Stimulated activated naive CD8-positive, alpha-beta T cell treated with anti-CD3 and anti-CD28 coated beads, Interleukin-15, amount 100 ng/mL, for 72 hours (primary cell): ENCODE measurements at regions not wholly inside any gene's neighbourhood (a gene's known extent, or its start where the extent isn't known, plus 50 kb on each side); places are given as distances from the start of the nearest gene placed in this dataset.

ENCODE experiments used
- ATAC-seq: fragments of 150-1000 bp; cut with Tn5 transposase; 2 replicates; pipeline ENCODE4 v1.10.0; 2021; ENCODE audit warnings: mild to moderate bottlenecking, moderate library complexity
- DNase-seq, 2 donors: peaks; one replicate each; pipeline ENCODE4 v3.0.0; 2021 to 2022
- H3K27ac Mint-ChIP-seq, 2 donors: one replicate each; pipeline ENCODE4 v1.8.0; 2022; ENCODE audit warnings: mild to moderate bottlenecking in 2 of 2, mixed read lengths in 2 of 2, moderate library complexity in 2 of 2
- H3K27me3 Mint-ChIP-seq: one replicate; pipeline ENCODE4 v1.8.0; 2022; ENCODE audit warnings: mixed read lengths
- H3K4me1 Mint-ChIP-seq: one replicate; pipeline ENCODE4 v1.8.0; 2022; ENCODE audit warnings: mild to moderate bottlenecking, mixed read lengths
- H3K4me3 Mint-ChIP-seq, 2 donors: one replicate each; pipeline ENCODE4 v1.8.0; 2022; ENCODE audit warnings: mild to moderate bottlenecking in 2 of 2, mixed read lengths in 2 of 2, moderate library complexity in 1 of 2
- H3K9me3 Mint-ChIP-seq, 2 donors: one replicate each; pipeline ENCODE4 v1.8.0; 2022; ENCODE audit warnings: mixed read lengths in 2 of 2

GRCh38 chr12:90335566-90335965 is 619.4 kb downstream of the CCER1 start:
- ATAC-seq (no peak), DNase-seq (no peak)
- Mint-ChIP-seq H3K4me3 (no peak overlapping the region), H3K27me3 (no peaks in the 10 kb centered on the region), H3K27ac (no peak overlapping the region), H3K4me1 (no peaks in the 10 kb centered on the region), H3K9me3 (no peaks in the 10 kb centered on the region)

GRCh38 chr12:90333939-90334338 is 621.0 kb downstream of the CCER1 start:
- no peak for ATAC-seq
- no peaks in the 10 kb centered on the region for H3K4me1 Mint-ChIP-seq
- no peak overlapping the region for H3K27ac Mint-ChIP-seq
- no peak for DNase-seq
- H3K27me3 Mint-ChIP-seq: no peaks in the 10 kb centered on the region
- no peaks in the 10 kb centered on the region for H3K9me3 Mint-ChIP-seq
- no peak overlapping the region for H3K4me3 Mint-ChIP-seq

DNA sequence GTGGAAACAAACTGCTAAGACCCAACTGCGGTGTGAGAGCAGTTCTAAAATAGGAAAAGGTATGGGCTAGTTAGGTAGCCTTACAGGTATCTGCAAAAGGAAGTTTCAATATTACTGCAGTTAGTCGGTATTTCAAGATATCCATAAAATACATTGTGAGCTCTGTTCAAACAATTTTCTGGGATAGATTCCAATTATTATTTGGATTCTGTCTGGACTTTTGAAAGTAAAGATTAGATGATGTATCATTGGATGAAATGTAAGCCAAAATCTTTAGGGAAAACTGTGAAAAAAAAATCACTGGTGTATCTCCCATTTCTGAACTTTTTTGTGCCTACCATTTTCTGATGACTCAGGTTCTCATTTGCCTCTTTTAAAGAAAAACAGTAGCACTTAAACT is 621.6 kb downstream of the CCER1 start:
- Mint-ChIP-seq H3K4me3 (no peak overlapping the region), H3K9me3 (no peaks in the 10 kb centered on the region), H3K4me1 (no peaks in the 10 kb centered on the region), H3K27ac (no peak overlapping the region), H3K27me3 (no peaks in the 10 kb centered on the region)
- no peak for ATAC-seq
- no peak for DNase-seq

GRCh38 chr12:90331821-90332220 is 623.2 kb downstream of the CCER1 start:
- Mint-ChIP-seq H3K27ac (no peak overlapping the region), H3K9me3 (no peaks in the 10 kb centered on the region), H3K27me3 (no peaks in the 10 kb centered on the region), H3K4me1 (no peaks in the 10 kb centered on the region), H3K4me3 (no peak overlapping the region)
- DNase-seq: no peak
- ATAC-seq: no peak

- no peaks in the 10 kb centered on the region for H3K4me1 Mint-ChIP-seq
- H3K4me3 Mint-ChIP-seq: no peak overlapping the region
- H3K27ac Mint-ChIP-seq: no peak overlapping the region
- DNase-seq (no peak), ATAC-seq (no peak)
- H3K27me3 Mint-ChIP-seq: no peaks in the 10 kb centered on the region
- no peaks in the 10 kb centered on the region for H3K9me3 Mint-ChIP-seq
These were observed 622.6 kb upstream of the ATP2B1 start for GRCh38 chr12:90331262-90331661.

DNA sequence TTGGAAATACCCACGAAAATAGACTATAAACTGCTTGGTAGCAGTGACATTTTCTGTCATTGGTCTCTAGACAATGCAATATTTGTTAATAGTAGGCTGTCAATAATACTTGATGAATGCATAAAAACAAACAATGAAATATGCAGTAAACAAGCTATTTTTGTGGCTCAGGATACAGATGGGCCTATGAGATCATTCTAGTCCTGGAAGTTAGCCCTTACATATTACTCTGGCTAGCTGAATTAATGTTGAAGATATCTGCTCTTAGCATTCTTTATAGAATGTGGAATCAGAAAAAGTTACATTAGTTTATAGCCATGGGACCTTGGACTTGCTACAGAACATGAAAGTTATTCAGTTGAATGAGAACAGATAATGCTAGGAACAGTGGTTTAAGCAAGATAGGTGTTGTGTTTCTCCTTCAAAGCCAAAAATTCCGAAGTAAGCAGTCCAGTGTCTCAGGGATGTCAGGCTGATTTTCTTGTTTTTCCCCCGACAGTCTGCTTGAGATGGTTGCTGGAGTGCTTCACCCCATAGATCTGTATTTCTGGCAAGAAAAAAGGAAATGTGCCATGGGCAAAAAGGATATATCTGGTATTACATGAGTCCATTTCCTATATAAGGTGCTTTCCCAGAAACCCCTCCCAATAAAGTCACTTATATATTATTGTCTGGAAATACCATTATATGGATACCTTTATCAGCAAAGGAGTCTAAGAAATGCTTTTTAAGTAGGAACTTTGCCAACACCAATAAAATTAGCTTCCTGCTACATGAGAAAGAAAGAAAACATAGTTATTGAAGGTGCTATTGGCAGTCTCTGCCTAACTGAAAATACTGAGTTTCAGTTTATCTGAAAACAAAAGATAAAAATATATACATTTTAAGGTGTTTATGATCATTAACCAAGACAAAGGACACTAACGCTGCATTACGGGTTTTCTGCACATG is 619.4 kb upstream of the ATP2B1 start:
- Mint-ChIP-seq H3K27ac (no peak overlapping the region), H3K9me3 (no peaks in the 10 kb centered on the region), H3K4me1 (no peaks in the 10 kb centered on the region), H3K27me3 (no peaks in the 10 kb centered on the region), H3K4me3 (no peak overlapping the region)
- ATAC-seq (no peak), DNase-seq (no peak)

DNA sequence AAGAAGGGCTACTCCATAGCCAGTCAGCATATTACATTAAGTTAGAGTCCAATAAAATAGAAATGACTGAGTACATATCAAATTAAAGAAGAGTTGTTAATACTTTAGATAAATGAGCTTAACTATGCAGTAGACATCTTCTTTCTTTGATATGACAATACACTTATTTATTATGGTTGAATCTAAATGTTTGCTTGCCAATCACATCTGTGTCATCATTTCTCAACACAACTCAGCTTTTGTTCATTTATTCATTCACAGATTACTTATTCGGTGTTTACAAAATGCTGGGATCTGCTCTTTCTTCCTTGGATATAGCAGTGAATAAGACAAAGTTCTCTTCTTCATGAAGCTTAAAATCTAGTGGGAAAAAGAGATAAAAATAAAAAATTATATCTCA is 614.6 kb upstream of the ATP2B1 start:
- Mint-ChIP-seq H3K4me3 (no peak overlapping the region), H3K27ac (no peak overlapping the region), H3K9me3 (no peaks in the 10 kb centered on the region), H3K4me1 (no peaks in the 10 kb centered on the region), H3K27me3 (no peaks in the 10 kb centered on the region)
- DNase-seq (no peak), ATAC-seq (no peak)

- Mint-ChIP-seq H3K9me3 (no peaks in the 10 kb centered on the region), H3K4me3 (no peak overlapping the region), H3K27ac (no peak overlapping the region), H3K27me3 (peaks cover 7% of the 10 kb centered on the region), H3K4me1 (no peaks in the 10 kb centered on the region)
- ATAC-seq (no peak), DNase-seq (no peak)
These were observed 613.4 kb upstream of the ATP2B1 start for GRCh38 chr12:90322006-90322405.

GRCh38 chr12:90321369-90321768 is 612.7 kb upstream of the ATP2B1 start:
- ATAC-seq (no peak), DNase-seq (no peak)
- no peak overlapping the region for H3K27ac Mint-ChIP-seq
- H3K9me3 Mint-ChIP-seq: no peaks in the 10 kb centered on the region
- no peaks in the 10 kb centered on the region for H3K4me1 Mint-ChIP-seq
- H3K27me3 Mint-ChIP-seq: peaks cover 8% of the 10 kb centered on the region
- no peak overlapping the region for H3K4me3 Mint-ChIP-seq

- Mint-ChIP-seq H3K4me1 (no peaks in the 10 kb centered on the region), H3K4me3 (no peak overlapping the region), H3K9me3 (no peaks in the 10 kb centered on the region), H3K27ac (no peak overlapping the region), H3K27me3 (peaks cover 16% of the 10 kb centered on the region)
- no peak for ATAC-seq
- DNase-seq: no peak
These were observed 602.9 kb upstream of the ATP2B1 start for GRCh38 chr12:90311561-90311960.

DNA sequence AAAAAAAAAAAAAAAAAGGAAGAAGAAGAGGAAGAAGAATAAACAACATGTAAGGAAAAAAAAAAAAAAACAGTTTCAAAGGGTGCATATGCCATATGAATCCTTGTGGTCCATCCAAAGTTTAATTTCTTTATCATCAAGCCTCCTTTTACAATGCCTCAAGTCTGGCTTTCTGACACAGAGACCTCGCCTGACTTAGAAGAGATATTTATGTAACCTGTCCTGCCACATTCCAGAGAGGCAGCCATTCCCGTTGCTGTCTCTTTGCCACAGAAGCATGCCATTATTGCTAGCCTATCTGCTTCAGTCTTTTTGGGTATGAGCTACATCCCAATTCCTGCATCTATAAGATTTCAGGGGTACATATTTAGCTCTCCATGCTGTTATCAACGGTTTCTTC is 596.7 kb upstream of the ATP2B1 start:
- H3K9me3 Mint-ChIP-seq: no peaks in the 10 kb centered on the region
- no peak for DNase-seq
- peaks cover 16% of the 10 kb centered on the region for H3K27me3 Mint-ChIP-seq
- no peaks in the 10 kb centered on the region for H3K4me1 Mint-ChIP-seq
- ATAC-seq: no peak
- H3K4me3 Mint-ChIP-seq: no peak overlapping the region
- H3K27ac Mint-ChIP-seq: no peak overlapping the region

DNA sequence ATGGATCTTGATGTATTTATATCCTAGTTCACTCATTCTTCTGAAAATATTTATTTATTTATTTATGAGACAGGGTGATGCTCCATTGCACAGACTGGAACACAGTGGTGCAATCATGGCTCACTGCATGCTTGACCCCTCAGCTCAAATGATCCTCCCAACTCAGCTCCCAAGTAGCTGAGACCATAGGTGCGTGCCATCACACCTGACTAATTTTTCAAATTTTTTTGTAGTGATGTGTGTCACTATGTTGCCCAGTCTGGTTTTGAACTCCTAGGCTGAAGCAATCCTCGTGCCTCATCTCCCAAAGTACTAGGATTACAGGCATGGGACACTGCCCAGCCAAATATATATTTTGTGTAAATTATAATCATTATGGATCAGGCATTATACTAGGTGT is 595.6 kb upstream of the ATP2B1 start:
- Mint-ChIP-seq H3K27ac (no peak overlapping the region), H3K4me1 (peaks cover 7% of the 10 kb centered on the region), H3K27me3 (peaks cover 16% of the 10 kb centered on the region), H3K9me3 (no peaks in the 10 kb centered on the region), H3K4me3 (no peak overlapping the region)
- DNase-seq (no peak), ATAC-seq (no peak)

DNA sequence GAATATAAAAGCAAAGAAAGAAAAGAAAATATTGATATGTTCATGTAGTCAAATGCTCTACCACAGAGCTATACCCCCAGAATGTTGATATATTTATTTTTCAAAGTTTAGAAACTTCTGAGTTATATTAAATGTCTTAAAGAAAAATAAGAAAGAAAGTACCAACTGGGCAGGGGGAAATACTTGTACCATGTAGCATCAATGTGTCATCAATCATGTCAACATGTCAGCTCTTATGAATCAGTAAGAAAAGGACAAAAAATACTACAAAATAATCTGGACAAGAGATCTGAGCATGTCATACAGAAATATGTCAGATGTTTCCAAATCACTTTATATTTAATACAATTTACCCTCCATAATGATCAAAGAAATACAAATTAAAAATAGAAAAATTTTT is 595.1 kb upstream of the ATP2B1 start:
- DNase-seq: no peak
- Mint-ChIP-seq H3K9me3 (no peaks in the 10 kb centered on the region), H3K27ac (no peak overlapping the region), H3K27me3 (peaks cover 16% of the 10 kb centered on the region), H3K4me3 (no peak overlapping the region), H3K4me1 (peaks cover 11% of the 10 kb centered on the region)
- ATAC-seq: no peak

DNA sequence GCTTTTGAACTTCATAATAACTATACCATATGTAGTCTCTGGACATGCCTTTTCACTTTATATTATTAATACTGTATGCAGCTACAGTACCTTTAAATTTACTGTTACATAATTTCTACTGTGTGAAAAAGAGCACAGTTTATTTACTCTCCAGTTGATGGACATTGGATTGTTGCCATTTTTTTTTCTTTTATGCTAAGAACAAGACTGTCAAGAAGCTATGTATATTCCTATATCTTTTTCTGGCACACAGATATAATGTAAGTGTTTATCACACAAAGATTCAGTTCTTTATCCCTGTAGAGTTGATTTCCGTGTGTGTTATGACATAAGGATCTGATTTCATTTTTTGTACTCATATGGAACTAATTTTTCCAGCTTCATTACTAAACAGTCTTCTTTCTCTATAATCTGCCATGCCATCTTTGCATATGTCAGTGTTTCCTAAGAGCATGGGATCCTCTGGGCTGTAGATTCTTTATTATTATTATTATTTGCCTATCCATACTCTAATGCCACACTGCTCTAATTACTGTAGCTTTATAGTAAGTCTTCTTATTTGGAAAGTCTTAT is 593.0 kb upstream of the ATP2B1 start:
- Mint-ChIP-seq H3K4me1 (peaks cover 16% of the 10 kb centered on the region), H3K9me3 (no peaks in the 10 kb centered on the region), H3K4me3 (no peak overlapping the region), H3K27ac (no peak overlapping the region), H3K27me3 (no peaks in the 10 kb centered on the region)
- DNase-seq (no peak), ATAC-seq (no peak)

- no peak for DNase-seq
- peaks cover 16% of the 10 kb centered on the region for H3K4me1 Mint-ChIP-seq
- no peak for ATAC-seq
- no peaks in the 10 kb centered on the region for H3K9me3 Mint-ChIP-seq
- no peak overlapping the region for H3K27ac Mint-ChIP-seq
- H3K4me3 Mint-ChIP-seq: no peak overlapping the region
- peaks cover 2% of the 10 kb centered on the region for H3K27me3 Mint-ChIP-seq
These were observed 592.5 kb upstream of the ATP2B1 start for GRCh38 chr12:90301095-90301494.

GRCh38 chr12:90299666-90300065 is 591.0 kb upstream of the ATP2B1 start:
- Mint-ChIP-seq H3K4me3 (peak overlapping the region; percentile 5 to 54), H3K9me3 (no peaks in the 10 kb centered on the region), H3K4me1 (peaks cover 16% of the 10 kb centered on the region), H3K27me3 (peaks cover 10% of the 10 kb centered on the region), H3K27ac (peak overlapping the region in 1 of 2 donors; percentile 63)
- no peak for DNase-seq
- ATAC-seq: no peak
